ENCODE measurements at regions not wholly inside any gene's neighbourhood (a gene's known extent, or its start where the extent isn't known, plus 50 kb on each side); places are given as distances from the start of the nearest gene placed in this dataset.

GRCh38 chr14:104390941-104391901 lies 188.3 kb upstream of the C14orf180 start:
- TF ChIP-seq, protein P1, sequence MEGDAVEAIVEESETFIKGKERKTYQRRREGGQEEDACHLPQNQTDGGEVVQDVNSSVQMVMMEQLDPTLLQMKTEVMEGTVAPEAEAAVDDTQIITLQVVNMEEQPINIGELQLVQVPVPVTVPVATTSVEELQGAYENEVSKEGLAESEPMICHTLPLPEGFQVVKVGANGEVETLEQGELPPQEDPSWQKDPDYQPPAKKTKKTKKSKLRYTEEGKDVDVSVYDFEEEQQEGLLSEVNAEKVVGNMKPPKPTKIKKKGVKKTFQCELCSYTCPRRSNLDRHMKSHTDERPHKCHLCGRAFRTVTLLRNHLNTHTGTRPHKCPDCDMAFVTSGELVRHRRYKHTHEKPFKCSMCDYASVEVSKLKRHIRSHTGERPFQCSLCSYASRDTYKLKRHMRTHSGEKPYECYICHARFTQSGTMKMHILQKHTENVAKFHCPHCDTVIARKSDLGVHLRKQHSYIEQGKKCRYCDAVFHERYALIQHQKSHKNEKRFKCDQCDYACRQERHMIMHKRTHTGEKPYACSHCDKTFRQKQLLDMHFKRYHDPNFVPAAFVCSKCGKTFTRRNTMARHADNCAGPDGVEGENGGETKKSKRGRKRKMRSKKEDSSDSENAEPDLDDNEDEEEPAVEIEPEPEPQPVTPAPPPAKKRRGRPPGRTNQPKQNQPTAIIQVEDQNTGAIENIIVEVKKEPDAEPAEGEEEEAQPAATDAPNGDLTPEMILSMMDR (IDR thresholded peaks at IDR 0.05; ENCODE audit: low read depth, low read length, missing input control), result no peak
- TF ChIP-seq, protein P2, sequence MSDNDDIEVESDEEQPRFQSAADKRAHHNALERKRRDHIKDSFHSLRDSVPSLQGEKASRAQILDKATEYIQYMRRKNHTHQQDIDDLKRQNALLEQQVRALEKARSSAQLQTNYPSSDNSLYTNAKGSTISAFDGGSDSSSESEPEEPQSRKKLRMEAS (IDR thresholded peaks at IDR 0.05), result no peak
- no peak for TF ChIP-seq TAF1 (conservative IDR thresholded peaks at IDR 0.05)
- no peak for TF ChIP-seq GABPA (IDR thresholded peaks at IDR 0.05 in 1 of 2, conservative IDR thresholded peaks at IDR 0.05 in 1 of 2)
- no peak for TF ChIP-seq YY1 (IDR thresholded peaks at IDR 0.05)
- no peak for TF ChIP-seq JUND (IDR thresholded peaks at IDR 0.05)
- TF ChIP-seq RAD21 (IDR thresholded peaks at IDR 0.05), result no peak
- TF ChIP-seq, protein P3, sequence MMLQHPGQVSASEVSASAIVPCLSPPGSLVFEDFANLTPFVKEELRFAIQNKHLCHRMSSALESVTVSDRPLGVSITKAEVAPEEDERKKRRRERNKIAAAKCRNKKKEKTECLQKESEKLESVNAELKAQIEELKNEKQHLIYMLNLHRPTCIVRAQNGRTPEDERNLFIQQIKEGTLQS (IDR thresholded peaks at IDR 0.05), result no peak
